Esophagus muscularis mucosa (tissue), 4 donors: ENCODE measurements at regions not wholly inside any gene's neighbourhood (a gene's known extent, or its start where the extent isn't known, plus 50 kb on each side); places are given as distances from the start of the nearest gene placed in this dataset.

ENCODE experiments used
- DNase-seq: peaks from one replicate; pipeline ENCODE4 v3.0.0-alpha.2; 2017; ENCODE audit errors: extremely low spot score
- H3K27ac ChIP-seq, 4 donors: fragments of 200-600 bp; sonication (generic); replicated peaks in 1 of 4; 1 replicate in 3 of 4; 2 replicates in 1 of 4; pipeline ENCODE4 v1.5.1; 2016 to 2019; ENCODE audit warnings: mild to moderate bottlenecking in 1 of 4
- H3K27me3 ChIP-seq, 4 donors: fragments of 200-600 bp; sonication (generic); one replicate each; pipeline versions ENCODE4 v1.5.1 to v1.6.0; 2016 to 2019
- H3K36me3 ChIP-seq, 4 donors: fragments of 200-600 bp; sonication (generic); one replicate each; pipeline ENCODE4 v1.5.1; 2016 to 2019
- H3K4me1 ChIP-seq, 4 donors: fragments of 200-600 bp; sonication (generic); one replicate each; pipeline ENCODE4 v1.5.1; 2016 to 2019
- H3K4me3 ChIP-seq, 4 donors: fragments of 200-600 bp; sonication (generic); 1 replicate in 2 of 4; 2 replicates in 2 of 4; pipeline ENCODE4 v1.5.1; 2016 to 2019; ENCODE audit warnings: mild to moderate bottlenecking in 4 of 4, moderate library complexity in 1 of 4
- H3K9me3 ChIP-seq, 4 donors: fragments of 200-600 bp; sonication (generic); 1 replicate in 3 of 4; 2 replicates in 1 of 4; pipeline ENCODE4 v1.5.1; 2016 to 2019
- CTCF ChIP-seq, 3 experiments: fragments of 200-600 bp in 2 of 3; fragments of 450-650 bp in 1 of 3; sonication (generic) in 2 of 3; IDR thresholded peaks; one replicate each; pipeline ENCODE4 v1.5.1; 2017 to 2019; ENCODE audit warnings: antibody characterized with exemption in 3 of 3, mild to moderate bottlenecking in 2 of 3, moderate library complexity in 1 of 3
- EP300 ChIP-seq: sonication (generic); formaldehyde crosslinking; IDR thresholded peaks from one replicate; pipeline ENCODE4 v1.6.1; 2017; ENCODE audit warnings: antibody characterized with exemption
- POLR2A ChIP-seq: fragments of 450-650 bp; IDR thresholded peaks from one replicate; pipeline ENCODE4 v1.6.1; 2017; ENCODE audit warnings: antibody characterized with exemption, moderate library complexity, mild to moderate bottlenecking, low read depth
- POLR2AphosphoS5 ChIP-seq, 2 donors: sonication (generic); formaldehyde crosslinking; IDR thresholded peaks; one replicate each; pipeline ENCODE4 v1.6.1; 2017; ENCODE audit warnings: antibody characterized with exemption in 2 of 2
- WGBS: methylation state at CpG from one replicate; pipeline ENCODE4 v1.1.5; 2018; 5-methylcytosine and 5-hydroxymethylcytosine counted together
- intact Hi-C: fragments of 100-400 bp; cut with DNase I; formaldehyde crosslinking; loops from one replicate; pipeline ENCODE4 v1.15.1; 2023

GRCh38 chr14:76585616-76586015 is 175.7 kb upstream of the VASH1 start:
- intact Hi-C loops = no loop called here
- H3K4me3 ChIP-seq = no peak overlapping the region
- H3K9me3 ChIP-seq = no peaks in the 10 kb centered on the region
- peaks cover 0 to 12% (median 4%) of the 10 kb centered on the region in 4 donors for H3K4me1 ChIP-seq
- H3K27ac ChIP-seq = no peak overlapping the region
- DNase-seq = no peak
- H3K36me3 ChIP-seq = no peaks in the 10 kb centered on the region
- 59% methylated on average over 8 of the region's 8 CpGs for WGBS
- no peak for TF ChIP-seq POLR2AphosphoS5 (IDR thresholded peaks at IDR 0.05)
- no peaks in the 10 kb centered on the region for H3K27me3 ChIP-seq

GRCh38 chr14:76589246-76589645 is 172.0 kb upstream of the VASH1 start:
- H3K4me3 ChIP-seq = no peak overlapping the region
- intact Hi-C loops = no loop called here
- peaks cover 0 to 9% (median 4%) of the 10 kb centered on the region in 4 donors for H3K4me1 ChIP-seq
- no peaks in the 10 kb centered on the region for H3K36me3 ChIP-seq
- TF ChIP-seq EP300 (no peak), POLR2AphosphoS5 (IDR thresholded peaks at IDR 0.05) (no peak), POLR2A (no peak), CTCF (IDR thresholded peaks at IDR 0.05) (no peak)
- no peaks in the 10 kb centered on the region for H3K27me3 ChIP-seq
- H3K9me3 ChIP-seq = no peaks in the 10 kb centered on the region
- H3K27ac ChIP-seq = no peak overlapping the region
- 89% methylated on average over 4 of the region's 4 CpGs for WGBS
- DNase-seq = no peak

- Histone ChIP-seq H3K9me3 (no peaks in the 10 kb centered on the region), H3K4me1 (no peaks in the 10 kb centered on the region), H3K27me3 (no peaks in the 10 kb centered on the region), H3K27ac (no peak overlapping the region), H3K36me3 (no peaks in the 10 kb centered on the region), H3K4me3 (no peak overlapping the region)
- no peak for DNase-seq
- TF ChIP-seq POLR2AphosphoS5 (IDR thresholded peaks at IDR 0.05) (no peak), CTCF (IDR thresholded peaks at IDR 0.05) (no peak), POLR2A (no peak), EP300 (no peak)
- 36% methylated on average over 10 of the region's 10 CpGs for WGBS
- intact Hi-C loops = no loop called here
Observed at GRCh38 chr14:76591266-76591665, 170.0 kb upstream of the VASH1 start.

GRCh38 chr14:76595266-76595665 is 166.0 kb upstream of the VASH1 start:
- Histone ChIP-seq H3K4me3 (no peak overlapping the region), H3K36me3 (no peaks in the 10 kb centered on the region), H3K27ac (no peak overlapping the region), H3K27me3 (no peaks in the 10 kb centered on the region), H3K9me3 (no peaks in the 10 kb centered on the region), H3K4me1 (no peaks in the 10 kb centered on the region)
- no peak for DNase-seq
- TF ChIP-seq CTCF (IDR thresholded peaks at IDR 0.05) = no peak
- no peak for TF ChIP-seq POLR2AphosphoS5 (IDR thresholded peaks at IDR 0.05)
- TF ChIP-seq EP300 = no peak
- TF ChIP-seq POLR2A = no peak
- 87% methylated on average over 5 of the region's 5 CpGs for WGBS
- intact Hi-C loops = no loop called here

GRCh38 chr14:76597387-76597786 is 163.9 kb upstream of the VASH1 start:
- intact Hi-C loops = no loop called here
- TF ChIP-seq POLR2AphosphoS5 (IDR thresholded peaks at IDR 0.05) = no peak
- TF ChIP-seq POLR2A = no peak
- no peak for TF ChIP-seq CTCF (IDR thresholded peaks at IDR 0.05)
- no peak for TF ChIP-seq EP300
- peaks cover 0 to 4% (median 0%) of the 10 kb centered on the region in 4 donors for H3K27me3 ChIP-seq
- WGBS = 83% methylated on average over 3 of the region's 3 CpGs
- no peaks in the 10 kb centered on the region for H3K9me3 ChIP-seq
- H3K4me1 ChIP-seq = no peaks in the 10 kb centered on the region
- no peak overlapping the region for H3K4me3 ChIP-seq
- no peaks in the 10 kb centered on the region for H3K36me3 ChIP-seq
- DNase-seq = no peak
- H3K27ac ChIP-seq = no peak overlapping the region
